HTR-8/SVneo (cell line): ENCODE measurements at regions not wholly inside any gene's neighbourhood (a gene's known extent, or its start where the extent isn't known, plus 50 kb on each side); places are given as distances from the start of the nearest gene placed in this dataset.

Experiments used
- DNase-seq: peaks from one replicate; pipeline ENCODE4 v3.0.0; 2011; ENCODE audit warnings: low spot score, mixed read lengths; ENCODE audit not compliant: insufficient read length
- FAIRE-seq: peaks from 2 replicates; lab custom pipeline; 2011; peaks lifted over from hg19 to GRCh38; lab: Jason Lieb, UNC

GRCh38 chr4:116082808-116083366, 969.5 kb upstream of the NDST4 start:
- DNase-seq (no peak), FAIRE-seq (no peak)

DNA sequence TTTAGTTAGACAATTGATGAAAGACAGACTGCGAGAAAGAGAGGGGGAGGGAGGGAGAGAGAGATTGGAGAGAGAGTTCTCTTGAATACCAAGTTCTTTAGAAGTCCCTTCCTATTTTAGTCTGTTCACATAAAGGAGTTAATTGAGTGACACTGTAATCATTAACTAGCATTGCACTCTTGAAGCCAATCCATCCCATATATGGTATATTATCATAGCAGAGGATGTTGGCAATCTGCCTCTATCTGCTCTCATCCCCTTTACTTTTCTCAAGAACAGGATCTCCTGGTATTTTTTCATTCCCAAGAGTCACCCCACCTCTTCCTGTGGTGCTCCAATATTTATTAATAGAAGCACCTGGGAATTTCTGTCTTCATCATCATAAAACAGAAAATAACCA, 959.6 kb upstream of the NDST4 start:
- no peak for DNase-seq

GRCh38 chr4:116070283-116070682, 956.9 kb upstream of the NDST4 start:
- DNase-seq = no peak
- FAIRE-seq = no peak

More for the DNA sequence above, 959.6 kb upstream of the NDST4 start:
- FAIRE-seq = no peak

GRCh38 chr4:116066711-116067245, 953.4 kb upstream of the NDST4 start:
- DNase-seq (no peak), FAIRE-seq (no peak)

DNA sequence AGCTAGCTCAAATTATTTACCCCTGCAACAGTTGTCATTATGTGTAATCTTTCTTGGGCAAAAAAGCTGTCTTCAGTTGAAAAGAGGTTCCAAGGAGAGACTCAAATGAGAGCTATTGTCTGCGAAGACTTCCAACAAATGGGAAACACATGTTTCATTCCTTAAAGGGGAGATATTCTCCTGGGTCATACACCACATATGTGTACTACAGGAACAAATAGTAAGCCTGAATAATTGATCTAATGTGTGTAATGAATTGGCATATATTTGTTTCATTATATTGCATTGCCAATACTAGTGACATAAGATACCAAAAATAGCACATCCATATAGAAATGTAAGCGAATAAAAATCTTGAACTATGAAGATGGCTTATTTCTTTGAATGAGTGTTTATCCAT, 950.9 kb upstream of the NDST4 start:
- DNase-seq (no peak), FAIRE-seq (no peak)

DNA sequence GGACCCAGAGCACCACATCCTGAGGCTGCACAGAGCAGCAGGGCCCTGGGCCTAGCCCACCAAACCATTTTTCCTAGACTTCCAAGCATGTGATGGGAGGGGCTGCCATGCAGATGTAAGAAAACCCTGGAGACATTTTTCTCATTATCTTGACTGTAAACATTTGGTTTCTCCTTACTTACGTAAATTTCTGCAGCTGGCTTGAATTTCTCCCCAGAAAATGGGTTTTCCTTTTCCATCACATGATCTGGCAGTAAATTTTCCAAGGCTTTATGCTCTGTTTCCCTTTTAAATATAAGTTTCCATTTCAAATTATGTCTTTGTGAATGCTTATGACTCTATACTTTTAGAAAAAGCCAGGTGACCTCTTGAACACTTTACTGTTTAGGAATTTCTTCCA, 945.9 kb upstream of the NDST4 start:
- DNase-seq (no peak), FAIRE-seq (no peak)

DNA sequence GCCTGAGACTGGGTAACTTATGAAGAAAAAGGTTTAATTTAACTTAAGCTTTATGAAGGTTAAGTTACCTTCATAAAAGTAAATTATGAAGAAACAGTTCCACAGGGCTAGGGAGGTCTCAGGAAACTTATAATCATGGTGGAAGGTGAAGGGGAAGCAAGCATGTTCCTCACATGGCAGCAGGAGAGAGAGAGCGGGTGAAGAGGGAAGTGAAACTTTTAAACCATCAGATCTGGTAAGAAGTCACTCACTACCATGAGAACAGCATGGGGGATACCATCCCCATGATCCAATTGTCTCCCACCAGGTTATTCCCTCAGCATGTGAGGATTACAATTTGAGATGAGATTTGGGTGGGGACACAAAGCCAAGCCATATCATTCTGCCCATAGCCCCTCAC, 944.7 kb upstream of the NDST4 start:
- FAIRE-seq = no peak
- DNase-seq = no peak

DNA sequence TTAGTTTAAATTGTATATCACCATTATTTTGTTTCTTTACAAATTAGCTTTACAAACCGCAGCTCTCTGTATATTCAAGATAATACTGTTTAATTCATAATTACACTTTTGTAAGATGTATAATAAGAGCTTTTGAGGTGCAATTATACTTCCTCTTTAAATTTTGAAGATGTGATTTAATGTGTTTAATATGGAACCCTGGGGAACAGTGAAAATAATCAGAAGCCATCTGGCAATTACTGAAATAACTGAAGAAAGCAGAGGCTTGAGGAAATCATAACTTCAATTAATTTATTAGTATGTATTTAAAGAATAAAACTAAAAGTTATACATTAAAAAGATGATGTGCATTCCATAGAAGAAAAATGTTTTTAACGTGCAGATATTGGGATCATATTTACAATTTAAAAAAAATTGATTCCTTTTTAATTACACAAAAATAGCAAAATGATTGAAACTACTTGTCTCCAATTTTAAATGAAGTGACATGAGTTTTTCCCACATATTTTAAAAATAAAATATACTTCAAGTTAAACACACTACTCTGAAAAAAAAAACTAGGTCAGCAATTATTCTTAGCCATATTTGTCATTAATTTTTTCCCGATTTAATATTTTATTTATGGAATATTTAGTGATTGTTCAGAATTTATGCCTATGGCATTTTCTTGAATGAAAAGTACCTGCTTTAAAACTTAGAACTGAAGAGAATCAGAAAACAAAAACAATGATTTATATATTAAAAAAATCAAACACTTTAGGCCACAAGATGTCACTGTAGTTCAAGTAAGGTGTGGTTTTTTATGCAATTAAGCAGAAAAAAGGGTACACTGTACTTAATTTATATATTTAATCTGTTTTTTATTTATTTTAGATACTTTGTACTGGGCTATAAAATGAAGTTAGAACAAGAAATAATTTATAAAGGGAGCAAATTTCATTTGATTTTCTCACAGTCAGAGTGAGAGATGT, 942.7 kb upstream of the NDST4 start:
- FAIRE-seq (no peak), DNase-seq (peak; percentile 2)

- FAIRE-seq = no peak
- no peak for DNase-seq
These were observed 913.9 kb upstream of the NDST4 start for GRCh38 chr4:116027311-116027710.

DNA sequence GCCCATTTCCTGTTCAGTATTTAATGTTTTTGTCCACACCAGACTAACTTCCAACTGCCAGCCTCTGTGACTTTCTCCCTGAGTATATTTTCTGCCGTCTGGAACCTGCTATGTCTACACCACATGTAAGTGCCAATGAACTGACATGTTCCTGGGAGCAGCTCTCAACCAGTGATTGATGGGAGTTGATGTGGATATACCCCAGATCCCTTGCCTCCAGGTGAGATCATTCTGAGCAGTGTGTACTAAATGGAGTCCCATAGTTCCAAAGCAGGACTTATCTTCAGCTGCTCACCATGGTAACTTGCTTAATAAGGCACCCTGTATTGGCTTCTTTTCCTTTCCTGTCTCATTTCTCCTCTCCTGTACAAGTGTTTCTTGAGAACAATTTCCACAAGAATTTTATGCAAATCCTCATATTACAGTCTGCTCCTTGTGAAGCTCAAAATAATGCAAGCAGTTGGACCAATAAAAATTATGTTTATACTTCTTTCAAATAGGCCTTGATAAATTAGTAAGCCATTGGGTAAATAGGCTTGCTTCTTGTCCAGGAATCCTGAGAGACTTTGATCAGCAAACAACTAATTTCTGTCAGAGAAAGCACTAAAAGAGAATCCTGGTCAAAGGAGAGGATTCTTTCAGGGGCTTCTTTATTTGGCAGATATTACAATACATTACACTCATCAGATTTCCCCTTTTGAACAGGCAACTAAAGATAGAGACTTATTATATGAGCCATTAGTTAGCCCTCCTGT, 911.7 kb upstream of the NDST4 start:
- DNase-seq = no peak
- FAIRE-seq = no peak

DNA sequence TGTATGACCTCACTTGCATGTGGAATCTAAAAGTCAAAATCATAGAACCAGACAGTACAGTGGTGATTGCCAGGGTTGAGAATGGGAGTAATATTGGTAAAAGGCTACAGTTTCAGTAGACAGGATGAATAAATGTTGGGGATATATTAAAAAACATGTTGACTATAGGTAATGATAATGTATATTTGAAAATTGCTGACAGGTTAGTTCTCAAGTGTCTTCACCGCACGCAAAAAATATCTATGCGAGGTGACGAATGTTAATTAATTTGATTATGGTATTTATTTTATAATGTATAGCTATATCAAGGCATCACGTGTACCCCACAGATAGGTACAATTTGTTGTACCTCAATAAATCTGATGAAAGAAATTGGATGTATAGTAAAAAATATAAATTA, 909.6 kb upstream of the NDST4 start:
- DNase-seq (no peak), FAIRE-seq (no peak)

DNA sequence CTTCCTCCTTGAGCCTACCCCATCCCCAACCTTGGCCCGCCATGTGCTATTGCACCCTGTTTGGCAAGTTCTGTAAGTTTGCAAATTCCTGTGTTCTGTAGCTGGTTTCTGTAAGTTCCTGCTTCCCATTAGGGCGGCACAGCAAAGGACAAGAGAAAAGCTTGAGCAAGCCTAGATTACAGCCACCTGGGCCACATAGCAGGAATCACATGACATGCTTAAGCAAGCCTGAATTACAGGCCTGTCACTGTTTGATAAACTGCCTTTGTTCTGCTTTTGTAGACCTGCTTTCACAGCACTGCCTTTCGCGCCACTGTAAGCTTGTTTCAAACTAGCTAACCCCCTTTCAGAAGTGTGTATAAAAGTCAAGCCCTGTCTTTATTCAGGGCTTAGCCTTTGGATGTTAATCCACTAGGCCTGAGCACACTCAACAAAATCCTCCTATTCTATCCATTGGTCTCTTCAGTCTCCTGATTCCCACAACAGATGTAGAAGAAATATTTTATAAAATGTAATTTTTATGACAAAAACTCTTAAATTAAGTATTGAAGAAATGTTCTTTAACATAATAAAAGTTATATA, 906.8 kb upstream of the NDST4 start:
- FAIRE-seq = no peak
- no peak for DNase-seq

DNA sequence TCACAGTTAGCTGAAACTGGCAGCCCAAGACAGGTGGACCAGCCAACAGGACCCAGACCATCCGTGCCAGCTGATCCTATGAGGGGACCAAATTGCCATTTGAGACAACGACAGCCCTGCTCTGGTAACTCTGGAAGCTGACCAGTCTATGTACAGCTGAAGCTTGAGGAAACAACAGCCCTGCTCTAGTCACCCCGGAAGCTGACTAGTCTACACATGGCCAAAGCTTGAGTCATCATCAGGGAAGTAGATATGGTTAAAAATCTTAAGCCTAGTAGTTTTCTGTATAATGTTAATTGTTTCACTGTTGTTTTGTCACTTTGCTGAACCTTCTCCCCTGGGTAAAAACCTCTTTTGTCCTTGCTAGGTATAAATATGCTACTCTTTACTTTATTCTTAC, 905.4 kb upstream of the NDST4 start:
- no peak for FAIRE-seq

GRCh38 chr4:116016201-116016600, 902.8 kb upstream of the NDST4 start:
- no peak for FAIRE-seq
- no peak for DNase-seq

More for the DNA sequence above, 905.4 kb upstream of the NDST4 start:
- DNase-seq = no peak

- no peak for DNase-seq
These were observed 902.1 kb upstream of the NDST4 start for GRCh38 chr4:116015549-116015948.

GRCh38 chr4:116015062-116015461, 901.6 kb upstream of the NDST4 start:
- FAIRE-seq (no peak), DNase-seq (no peak)

More at GRCh38 chr4:116015549-116015948, 902.1 kb upstream of the NDST4 start:
- FAIRE-seq = no peak

DNA sequence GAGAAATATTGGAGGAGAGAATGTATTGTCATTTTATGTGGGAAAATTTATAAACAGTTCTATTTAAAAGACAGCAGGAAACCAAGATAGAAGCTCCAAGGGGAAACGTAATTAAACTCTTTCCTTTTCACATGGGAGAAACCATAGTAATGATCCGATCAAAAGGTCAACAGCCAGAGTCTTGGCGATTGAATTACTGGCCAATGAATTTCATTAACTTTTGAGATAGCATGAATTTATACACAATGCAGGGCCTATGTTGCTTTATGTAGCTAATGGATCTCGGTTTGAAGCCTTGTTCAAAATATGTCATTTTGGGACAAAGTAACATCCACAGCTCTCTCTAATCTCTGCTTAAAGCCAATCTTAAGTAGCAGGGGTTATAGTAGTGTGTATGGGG, 897.5 kb upstream of the NDST4 start:
- FAIRE-seq (no peak), DNase-seq (no peak)

- no peak for FAIRE-seq
- no peak for DNase-seq
These were observed 892.3 kb upstream of the NDST4 start for GRCh38 chr4:116005806-116006088.

DNA sequence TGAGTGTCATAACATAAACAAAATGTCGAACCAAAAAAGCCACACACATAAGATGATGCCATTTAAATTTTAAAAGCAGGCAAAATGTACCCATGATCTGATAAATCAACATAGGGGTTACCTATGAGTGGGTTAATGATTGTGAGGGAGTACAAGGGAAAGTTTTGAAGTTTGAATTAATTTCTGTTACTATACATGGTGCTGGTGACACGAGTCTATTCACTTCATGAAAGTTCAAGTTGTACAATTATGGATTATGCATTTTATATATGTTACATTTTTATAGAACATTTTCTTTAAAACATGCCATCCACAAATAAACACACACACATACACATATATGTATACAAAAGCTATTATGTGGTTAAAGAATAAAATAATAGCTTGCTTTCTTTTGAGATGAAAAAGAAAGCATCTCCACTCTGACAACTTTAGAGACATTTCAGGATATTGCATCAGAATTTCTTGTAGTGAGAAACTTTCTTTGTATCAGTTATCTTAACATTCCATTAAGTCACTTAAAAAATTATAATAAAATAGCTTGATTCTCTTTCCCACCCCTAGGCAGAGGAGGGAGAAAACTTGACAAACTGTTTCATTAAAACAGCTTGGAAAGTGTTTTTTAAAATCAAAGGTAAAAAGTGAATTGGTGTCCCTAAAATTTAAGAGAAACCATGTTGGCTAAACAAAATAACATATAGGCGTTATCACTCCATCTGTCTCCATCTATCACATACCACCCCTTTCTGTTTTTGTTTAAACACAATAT, 891.8 kb upstream of the NDST4 start:
- FAIRE-seq (no peak), DNase-seq (no peak)

DNA sequence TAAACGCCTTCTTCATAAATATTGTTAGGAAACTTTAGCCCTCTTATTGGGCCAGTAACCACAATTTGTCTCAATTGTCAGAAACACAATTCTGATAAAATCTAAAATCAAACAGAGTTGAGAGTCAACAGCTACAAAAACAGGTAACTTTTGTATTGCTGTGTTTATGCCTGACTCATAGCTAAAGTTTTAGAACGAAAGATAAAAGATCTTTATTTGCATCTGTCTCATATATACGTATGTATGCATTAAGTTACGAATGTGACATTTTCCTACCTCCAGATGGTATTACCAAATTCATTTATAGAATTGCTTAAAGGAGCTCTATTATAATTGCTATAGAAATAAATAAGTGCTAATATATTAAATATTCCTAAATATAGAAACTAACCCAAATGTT, 887.9 kb upstream of the NDST4 start:
- no peak for DNase-seq

More for the DNA sequence above, 887.9 kb upstream of the NDST4 start:
- FAIRE-seq = no peak
